Endothelial cell of umbilical vein (primary cell): ENCODE measurements at regions not wholly inside any gene's neighbourhood (a gene's known extent, or its start where the extent isn't known, plus 50 kb on each side); places are given as distances from the start of the nearest gene placed in this dataset.

Experiments
- BruUV-seq: library from RNA; stranded (reverse); fragments of 400-500 nt; replicated peaks from 2 replicates; lab custom pipeline; 2021; lab: Mats Ljungman, UMichigan
- CTCF ChIA-PET: fragments of 300-600, 350-600 bp; sonication (Branson Sonifier 250); formaldehyde crosslinking; loops from one replicate; lab custom pipeline; 2021; ENCODE audit warnings: antibody characterized with exemption, inconsistent platforms; lab: Charles Lee
- POLR2A ChIA-PET: fragments of 300-600, 350-600 bp; sonication (Branson Sonifier 250); formaldehyde crosslinking; loops from one replicate; lab custom pipeline; 2021; ENCODE audit warnings: antibody characterized with exemption, inconsistent platforms; lab: Charles Lee
- DNase-seq: peaks from one replicate; pipeline ENCODE4 v3.0.0-alpha.2; 2011; ENCODE audit warnings: low read depth, low spot score
- FAIRE-seq: peaks from 2 replicates; lab custom pipeline; 2011; peaks lifted over from hg19 to GRCh38; lab: Jason Lieb, UNC
- H2AFZ ChIP-seq: 2 replicates; pipeline ENCODE4 v1.6.0; 2012; ENCODE audit warnings: low read depth, low read length, control low read depth, inconsistent platforms
- H3K27ac ChIP-seq: 2 replicates; pipeline ENCODE4 v1.5.1; 2011; ENCODE audit warnings: low read depth, mild to moderate bottlenecking, control low read depth, low read length, moderate library complexity; ENCODE audit not compliant: insufficient read depth
- H3K27me3 ChIP-seq, 2 experiments: 2 replicates each; pipeline versions ENCODE4 v1.6.0 to v1.6.1; 2011; ENCODE audit warnings: low read length in 2 of 2, mixed read lengths in 1 of 2; ENCODE audit not compliant: control insufficient read depth in 2 of 2, insufficient read depth in 2 of 2
- H3K36me3 ChIP-seq, 2 experiments: 2 replicates in 1 of 2; 3 replicates in 1 of 2; pipeline ENCODE4 v1.5.1; 2011; ENCODE audit warnings: low read length in 2 of 2, mild to moderate bottlenecking in 1 of 2, moderate library complexity in 1 of 2; ENCODE audit not compliant: control insufficient read depth in 2 of 2, insufficient read depth in 2 of 2; ENCODE audit errors: extremely low read depth in 1 of 2
- H3K4me1 ChIP-seq: 3 replicates; pipeline ENCODE4 v1.5.1; 2011; ENCODE audit warnings: mild to moderate bottlenecking, low read length; ENCODE audit not compliant: control insufficient read depth, insufficient read depth; ENCODE audit errors: extremely low read depth
- H3K4me2 ChIP-seq: 2 replicates; pipeline ENCODE4 v1.6.1; 2011; ENCODE audit warnings: low read length, control low read depth, mixed read lengths; ENCODE audit not compliant: insufficient read depth
- H3K4me3 ChIP-seq, 3 experiments: fragments of 200-600 bp in 1 of 3; sonication (generic), shearing (Covaris generic) in 1 of 3; replicated peaks in 1 of 3; 2 replicates each; pipeline ENCODE4 v1.5.1; 2011 to 2016; ENCODE audit warnings: control low read depth in 3 of 3, low read length in 3 of 3, mild to moderate bottlenecking in 2 of 3, inconsistent platforms in 1 of 3, low read depth in 1 of 3, moderate library complexity in 1 of 3; ENCODE audit not compliant: insufficient read depth in 1 of 3
- H3K79me2 ChIP-seq: 2 replicates; pipeline ENCODE4 v1.6.0; 2012; ENCODE audit warnings: low read length, inconsistent platforms; ENCODE audit not compliant: control insufficient read depth, insufficient read depth
- H3K9ac ChIP-seq: replicated peaks from 2 replicates; pipeline ENCODE3; 2011; ENCODE audit warnings: low read length, control low read depth; ENCODE audit not compliant: insufficient read depth; ENCODE audit errors: extremely low read depth
- H3K9me1 ChIP-seq: replicated peaks from 3 replicates; pipeline ENCODE4 v1.6.0; 2011; ENCODE audit warnings: mild to moderate bottlenecking, low read length; ENCODE audit not compliant: control insufficient read depth, insufficient read depth; ENCODE audit errors: extremely low read depth
- H3K9me3 ChIP-seq: replicated peaks from 2 replicates; pipeline ENCODE4 v1.5.1; 2012; ENCODE audit warnings: low read length, inconsistent platforms; ENCODE audit not compliant: control insufficient read depth, insufficient read depth
- H4K20me1 ChIP-seq: replicated peaks from 2 replicates; pipeline ENCODE3; 2011; ENCODE audit warnings: mild to moderate bottlenecking, low read length; ENCODE audit not compliant: control insufficient read depth, insufficient read depth; ENCODE audit errors: extremely low read depth
- EZH2 ChIP-seq: IDR thresholded peaks from 2 replicates; pipeline ENCODE4 v1.6.1; 2012; ENCODE audit warnings: borderline replicate concordance, low read depth, mild to moderate bottlenecking, moderate library complexity, low read length, inconsistent platforms; ENCODE audit not compliant: severe bottlenecking
- FOS ChIP-seq: IDR thresholded peaks from 2 replicates; pipeline ENCODE4 v1.6.1; 2011; ENCODE audit warnings: mild to moderate bottlenecking, low read length, moderate library complexity, borderline replicate concordance; ENCODE audit not compliant: insufficient read depth
- GATA2 ChIP-seq: IDR thresholded peaks from 2 replicates; pipeline ENCODE4 v1.7.0; 2011; ENCODE audit warnings: low read depth, mild to moderate bottlenecking, moderate library complexity, mixed read lengths, low read length; ENCODE audit not compliant: insufficient read length, insufficient read depth
- JUN ChIP-seq: IDR thresholded peaks from 2 replicates; pipeline ENCODE4 v1.6.1; 2011; ENCODE audit warnings: borderline replicate concordance, low read depth; ENCODE audit not compliant: insufficient read length, insufficient read depth
- MYC ChIP-seq: IDR thresholded peaks from one replicate; pipeline ENCODE4 v1.6.1; 2011; ENCODE audit warnings: mild to moderate bottlenecking, low read depth, low read length
- POLR2A ChIP-seq: IDR thresholded peaks from 2 replicates; pipeline ENCODE4 v1.6.1; 2012; ENCODE audit warnings: low read depth, mild to moderate bottlenecking, control low read depth, low read length
- POLR2AphosphoS5 ChIP-seq: IDR thresholded peaks from 2 replicates; pipeline ENCODE4 v1.6.1; 2012; ENCODE audit warnings: low read depth, mild to moderate bottlenecking, control low read depth, low read length, moderate library complexity; ENCODE audit not compliant: insufficient read depth
- dilution Hi-C: fragments of 300-500 bp; cut with MboI; formaldehyde crosslinking; loops from one replicate; pipeline ENCODE4 v1.15.0; 2019; ENCODE audit warnings: low sequenced_read_pairs; ENCODE audit not compliant: extremely low pct_ligation_motif_present
- intact Hi-C: fragments of 100-400 bp; cut with micrococcal nuclease; formaldehyde crosslinking; loops from one replicate; pipeline ENCODE4 v1.10.0; 2022
- TF ChIP-seq, protein P1 (sequence below): IDR thresholded peaks from 2 replicates; pipeline ENCODE4 v1.6.1; 2011; ENCODE audit not compliant: insufficient read depth, insufficient read length
- TF ChIP-seq, protein P2 (sequence below), 2 donors: IDR thresholded peaks; 1 replicate in 1 of 2; 2 replicates in 1 of 2; pipeline ENCODE4 v1.5.1; 2011; ENCODE audit warnings: low read length in 2 of 2, mild to moderate bottlenecking in 2 of 2, moderate library complexity in 2 of 2, control low read depth in 1 of 2, inconsistent platforms in 1 of 2, low read depth in 1 of 2; ENCODE audit not compliant: insufficient read depth in 1 of 2; ENCODE audit errors: extremely low read depth in 1 of 2

DNA sequence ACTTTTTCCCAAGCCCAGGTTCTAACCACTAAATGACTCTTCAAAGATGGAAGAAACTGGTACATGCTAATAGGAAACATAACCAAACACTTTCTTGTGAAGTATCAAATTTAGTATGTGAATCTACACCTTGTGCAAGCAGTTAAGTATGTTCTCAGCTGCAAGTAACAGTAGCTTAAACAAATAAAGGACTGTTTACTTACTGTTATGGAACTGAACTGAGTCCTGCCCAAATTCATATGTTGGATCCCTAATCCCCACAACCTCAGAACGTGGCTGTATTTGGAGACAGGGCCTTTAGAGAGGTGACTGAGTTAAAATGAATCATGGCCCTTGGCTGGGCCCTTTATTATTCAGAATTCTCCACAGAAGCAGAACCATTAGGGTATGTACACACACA, 178.7 kb downstream of the KDR start:
- CTCF ChIA-PET: interaction anchor here (0.8 to 1.5 kb wide), 3 partner anchors 14 to 263 kb away, joined by 3 read pairs; no protein-coding TSS in a partner anchor
- intact Hi-C loops: loop anchor here (5.0 to 10.0 kb wide), 2 partner anchors 202 to 514 kb away; no protein-coding TSS in a partner anchor
- Histone ChIP-seq H3K36me3 (no peaks in the 10 kb centered on the region), H3K9me1 (no peaks in the 10 kb centered on the region), H3K9me3 (no peaks in the 10 kb centered on the region), H4K20me1 (no peaks in the 10 kb centered on the region), H3K27ac (no peak overlapping the region), H3K4me1 (peaks cover 34% of the 10 kb centered on the region), H3K9ac (no peak overlapping the region), H3K79me2 (no peaks in the 10 kb centered on the region), H3K4me3 (no peak overlapping the region), H2AFZ (no peak overlapping the region), H3K4me2 (no peak overlapping the region), H3K27me3 (no peaks in the 10 kb centered on the region)
- dilution Hi-C loops: no loop called here
- no TSS peak for BruUV-seq
- DNase-seq (no peak), FAIRE-seq (no peak)
- POLR2A ChIA-PET: no interaction called here
- no peak for TF ChIP-seq JUN
- TF ChIP-seq, protein P1, sequence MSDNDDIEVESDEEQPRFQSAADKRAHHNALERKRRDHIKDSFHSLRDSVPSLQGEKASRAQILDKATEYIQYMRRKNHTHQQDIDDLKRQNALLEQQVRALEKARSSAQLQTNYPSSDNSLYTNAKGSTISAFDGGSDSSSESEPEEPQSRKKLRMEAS: no peak
- TF ChIP-seq EZH2: no peak
- TF ChIP-seq GATA2: no peak
- no peak for TF ChIP-seq POLR2A
- no peak for TF ChIP-seq MYC
- TF ChIP-seq FOS: no peak
- TF ChIP-seq, protein P2, sequence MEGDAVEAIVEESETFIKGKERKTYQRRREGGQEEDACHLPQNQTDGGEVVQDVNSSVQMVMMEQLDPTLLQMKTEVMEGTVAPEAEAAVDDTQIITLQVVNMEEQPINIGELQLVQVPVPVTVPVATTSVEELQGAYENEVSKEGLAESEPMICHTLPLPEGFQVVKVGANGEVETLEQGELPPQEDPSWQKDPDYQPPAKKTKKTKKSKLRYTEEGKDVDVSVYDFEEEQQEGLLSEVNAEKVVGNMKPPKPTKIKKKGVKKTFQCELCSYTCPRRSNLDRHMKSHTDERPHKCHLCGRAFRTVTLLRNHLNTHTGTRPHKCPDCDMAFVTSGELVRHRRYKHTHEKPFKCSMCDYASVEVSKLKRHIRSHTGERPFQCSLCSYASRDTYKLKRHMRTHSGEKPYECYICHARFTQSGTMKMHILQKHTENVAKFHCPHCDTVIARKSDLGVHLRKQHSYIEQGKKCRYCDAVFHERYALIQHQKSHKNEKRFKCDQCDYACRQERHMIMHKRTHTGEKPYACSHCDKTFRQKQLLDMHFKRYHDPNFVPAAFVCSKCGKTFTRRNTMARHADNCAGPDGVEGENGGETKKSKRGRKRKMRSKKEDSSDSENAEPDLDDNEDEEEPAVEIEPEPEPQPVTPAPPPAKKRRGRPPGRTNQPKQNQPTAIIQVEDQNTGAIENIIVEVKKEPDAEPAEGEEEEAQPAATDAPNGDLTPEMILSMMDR (IDR thresholded peaks at IDR 0.05; ENCODE audit: extremely low read depth in 1 of 2, insufficient read depth in 1 of 2, low read depth in 1 of 2, low read length in 2 of 2): no peak
- no peak for TF ChIP-seq POLR2AphosphoS5
